GM12878 (cell line): ENCODE measurements at regions not wholly inside any gene's neighbourhood (a gene's known extent, or its start where the extent isn't known, plus 50 kb on each side); places are given as distances from the start of the nearest gene placed in this dataset.

ENCODE experiments used
- CHD1 ChIP-seq: IDR thresholded peaks from 2 replicates; pipeline ENCODE4 v1.6.1; 2012; ENCODE audit warnings: low read depth, low read length, improper control_type of control experiment
- CTCF ChIP-seq, 3 experiments: IDR thresholded peaks in 2 of 3; conservative IDR thresholded peaks in 1 of 3; 2 replicates each; pipeline ENCODE4 v1.5.1; 2011; ENCODE audit warnings: low read depth in 3 of 3, low read length in 3 of 3, mild to moderate bottlenecking in 3 of 3, control low read depth in 2 of 3, moderate library complexity in 2 of 3, inconsistent platforms in 1 of 3, mixed read lengths in 1 of 3; ENCODE audit not compliant: control insufficient read depth in 2 of 3, insufficient read depth in 1 of 3; ENCODE audit errors: extremely low read depth in 1 of 3
- EP300 ChIP-seq, 2 experiments: fragments of 150-350 bp in 1 of 2; IDR thresholded peaks; 2 replicates each; pipeline ENCODE4 v1.6.1; 2011 to 2012; ENCODE audit warnings: low read depth in 2 of 2, low read length in 2 of 2, borderline replicate concordance in 1 of 2, improper control_type of control experiment in 1 of 2, inconsistent platforms in 1 of 2; ENCODE audit not compliant: control insufficient read depth in 1 of 2
- HCFC1 ChIP-seq: fragments of 150-350 bp; IDR thresholded peaks from 2 replicates; pipeline ENCODE4 v1.6.1; 2014; ENCODE audit warnings: low read length
- HSF1 ChIP-seq: fragments of 150-350 bp; IDR thresholded peaks from 2 replicates; pipeline ENCODE4 v1.6.1; 2014; ENCODE audit warnings: mild to moderate bottlenecking, low read depth, low read length
- MAX ChIP-seq: IDR thresholded peaks from 2 replicates; pipeline ENCODE4 v1.6.1; 2012; ENCODE audit warnings: low read depth, low read length, improper control_type of control experiment
- POLR2A ChIP-seq: IDR thresholded peaks from 2 replicates; pipeline ENCODE4 v1.6.1; 2011; ENCODE audit warnings: low read depth, mild to moderate bottlenecking, low read length
- RFX5 ChIP-seq: IDR thresholded peaks from 2 replicates; pipeline ENCODE4 v1.6.1; 2011; ENCODE audit warnings: low read depth, low read length, improper control_type of control experiment
- ZNF274 ChIP-seq: IDR thresholded peaks from one replicate; pipeline ENCODE4 v1.8.0; 2011; ENCODE audit not compliant: insufficient read length, insufficient read depth
- ZNF687 ChIP-seq: fragments of 450-650 bp; IDR thresholded peaks from 2 replicates; pipeline ENCODE4 v1.6.1; 2017; ENCODE audit warnings: mild to moderate bottlenecking, moderate library complexity

GRCh38 chr5:155912291-155912690, 414.7 kb upstream of the SGCD start:
- TF ChIP-seq CTCF (IDR thresholded peaks at IDR 0.05 in 2 of 3, conservative IDR thresholded peaks at IDR 0.05 in 1 of 3; ENCODE audit: control insufficient read depth in 2 of 3, extremely low read depth in 1 of 3, insufficient read depth in 1 of 3, low read depth in 3 of 3, low read length in 3 of 3) = no peak
- no peak for TF ChIP-seq EP300 (IDR thresholded peaks at IDR 0.05; ENCODE audit: borderline replicate concordance in 1 of 2, control insufficient read depth in 1 of 2, low read depth in 2 of 2, low read length in 2 of 2)
- TF ChIP-seq ZNF274 = no peak
- no peak for TF ChIP-seq RFX5
- TF ChIP-seq HSF1 = no peak
- no peak for TF ChIP-seq HCFC1
- TF ChIP-seq MAX = no peak
- TF ChIP-seq CHD1 = no peak
- TF ChIP-seq POLR2A = no peak
- no peak for TF ChIP-seq ZNF687
